ENCODE measurements at regions not wholly inside any gene's neighbourhood (a gene's known extent, or its start where the extent isn't known, plus 50 kb on each side); places are given as distances from the start of the nearest gene placed in this dataset.

DNA sequence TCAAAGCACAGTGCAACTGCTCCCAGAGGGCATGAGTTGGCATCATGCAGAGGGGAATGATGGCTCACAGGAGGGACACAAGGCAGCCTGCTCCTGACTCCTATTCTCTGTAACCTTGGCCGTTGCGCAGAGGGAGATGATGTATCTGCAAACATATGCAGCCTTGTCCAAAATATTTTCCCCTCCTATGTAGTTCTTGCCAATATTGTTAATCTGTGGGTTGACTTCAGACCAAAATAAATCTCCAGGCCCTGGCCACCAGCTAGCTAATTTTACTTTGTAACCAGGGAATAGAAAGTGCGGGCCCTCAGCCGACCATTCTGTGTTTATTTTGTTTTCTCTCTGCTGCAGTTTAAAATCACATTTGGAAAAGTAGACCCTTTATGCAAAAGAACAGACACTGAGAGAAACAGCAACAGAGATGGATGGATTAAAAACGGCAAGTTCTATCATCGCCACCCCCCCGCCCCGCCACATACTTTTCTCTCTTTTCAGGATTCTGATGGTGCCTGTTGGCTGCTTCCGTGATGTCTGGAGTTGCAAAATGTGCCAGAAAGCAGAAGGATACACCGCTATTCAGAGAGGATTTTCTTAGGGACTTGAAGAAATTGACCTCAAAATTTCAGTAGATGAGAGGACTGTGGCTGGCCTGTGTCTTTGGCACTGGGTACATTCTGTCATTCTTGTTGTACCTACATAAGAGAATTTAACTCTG is 185.3 kb upstream of the BCOR start:
- DNase-seq (ENCODE audit: extremely low read depth in 1 of 2, low read depth in 1 of 2): no peak

DNA sequence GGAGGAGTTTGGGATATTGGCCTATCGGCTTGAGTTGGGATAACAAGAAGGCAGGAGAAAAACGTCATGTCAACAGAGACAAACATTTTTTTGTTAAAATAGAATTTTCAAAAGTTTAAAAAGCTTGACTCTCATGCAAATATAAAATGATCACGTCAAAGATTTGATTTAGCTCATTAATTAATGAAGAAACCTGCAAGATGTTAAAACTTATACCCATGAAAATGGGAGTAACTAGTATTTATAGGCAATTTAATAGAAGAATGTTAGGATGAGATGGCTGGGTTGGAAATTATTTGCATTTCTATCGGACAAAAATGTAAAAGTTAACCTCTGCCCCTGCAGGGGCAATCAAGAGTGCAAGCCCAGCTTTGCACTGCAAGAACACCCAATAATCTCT is 184.6 kb upstream of the BCOR start:
- no peak for DNase-seq (ENCODE audit: extremely low read depth in 1 of 2, low read depth in 1 of 2)

- DNase-seq (ENCODE audit: extremely low read depth in 1 of 2, low read depth in 1 of 2): no peak
These were observed 183.7 kb upstream of the BCOR start for GRCh38 chrX:40281336-40282005.

GRCh38 chrX:40279762-40280161 is 182.0 kb upstream of the BCOR start:
- DNase-seq (ENCODE audit: extremely low read depth in 1 of 2, low read depth in 1 of 2): no peak

- DNase-seq (ENCODE audit: extremely low read depth in 1 of 2, low read depth in 1 of 2): no peak
These were observed 181.3 kb upstream of the BCOR start for GRCh38 chrX:40279091-40279430.

- DNase-seq (ENCODE audit: extremely low read depth in 1 of 2, low read depth in 1 of 2): peak; percentile 26 to 40
These were observed 180.8 kb upstream of the BCOR start for GRCh38 chrX:40278340-40279090.

DNA sequence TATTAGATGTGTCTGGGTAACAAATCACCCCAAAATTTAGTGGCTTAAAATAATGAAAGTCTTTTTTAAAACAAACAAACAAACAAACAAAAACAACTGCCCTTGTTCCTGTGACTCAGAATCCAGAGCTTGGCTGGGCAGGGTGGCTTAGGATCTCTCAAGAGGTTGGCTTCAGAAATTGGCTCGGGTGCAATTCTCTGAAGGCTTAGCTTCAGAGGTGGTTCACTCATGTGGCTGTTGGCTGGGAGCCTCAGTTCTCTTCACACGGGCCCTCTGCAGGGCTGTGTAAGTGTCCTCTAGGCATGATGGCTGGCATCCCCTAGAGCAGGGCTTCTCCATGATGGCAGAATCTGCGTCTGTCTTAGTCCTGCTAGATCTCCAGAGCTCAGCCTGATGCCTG is 179.9 kb upstream of the BCOR start:
- no peak for DNase-seq (ENCODE audit: extremely low read depth in 1 of 2, low read depth in 1 of 2)

GRCh38 chrX:40273356-40274050 is 175.7 kb upstream of the BCOR start:
- DNase-seq (ENCODE audit: extremely low read depth in 1 of 2, low read depth in 1 of 2): no peak

DNA sequence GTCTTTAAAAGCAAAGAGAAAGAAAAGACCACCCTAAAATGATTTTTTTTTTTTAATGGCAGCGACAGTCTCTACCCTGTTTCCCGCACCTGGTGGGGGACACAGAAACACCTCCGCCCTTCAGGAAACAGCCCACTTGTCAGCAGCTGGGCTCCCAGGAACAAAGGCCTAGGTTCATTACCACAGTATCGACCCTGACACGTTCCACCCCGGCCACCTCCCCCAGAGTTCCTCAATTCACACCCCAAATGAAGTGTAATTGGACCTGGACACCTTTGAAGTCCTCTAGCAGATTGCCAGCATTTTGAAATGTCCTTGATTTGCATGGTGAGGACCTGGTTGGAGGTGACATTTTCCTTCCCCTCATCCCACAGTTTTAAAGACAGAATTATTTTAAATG is 175.0 kb upstream of the BCOR start:
- no peak for DNase-seq (ENCODE audit: extremely low read depth in 1 of 2, low read depth in 1 of 2)

- DNase-seq (ENCODE audit: extremely low read depth in 1 of 2, low read depth in 1 of 2): no peak
These were observed 174.4 kb upstream of the BCOR start for GRCh38 chrX:40272141-40272540.

- no peak for DNase-seq (ENCODE audit: extremely low read depth in 1 of 2, low read depth in 1 of 2)
These were observed 170.4 kb upstream of the BCOR start for GRCh38 chrX:40268188-40268520.

GRCh38 chrX:40267334-40268187 is 169.8 kb upstream of the BCOR start:
- DNase-seq (ENCODE audit: extremely low read depth in 1 of 2, low read depth in 1 of 2): no peak

DNA sequence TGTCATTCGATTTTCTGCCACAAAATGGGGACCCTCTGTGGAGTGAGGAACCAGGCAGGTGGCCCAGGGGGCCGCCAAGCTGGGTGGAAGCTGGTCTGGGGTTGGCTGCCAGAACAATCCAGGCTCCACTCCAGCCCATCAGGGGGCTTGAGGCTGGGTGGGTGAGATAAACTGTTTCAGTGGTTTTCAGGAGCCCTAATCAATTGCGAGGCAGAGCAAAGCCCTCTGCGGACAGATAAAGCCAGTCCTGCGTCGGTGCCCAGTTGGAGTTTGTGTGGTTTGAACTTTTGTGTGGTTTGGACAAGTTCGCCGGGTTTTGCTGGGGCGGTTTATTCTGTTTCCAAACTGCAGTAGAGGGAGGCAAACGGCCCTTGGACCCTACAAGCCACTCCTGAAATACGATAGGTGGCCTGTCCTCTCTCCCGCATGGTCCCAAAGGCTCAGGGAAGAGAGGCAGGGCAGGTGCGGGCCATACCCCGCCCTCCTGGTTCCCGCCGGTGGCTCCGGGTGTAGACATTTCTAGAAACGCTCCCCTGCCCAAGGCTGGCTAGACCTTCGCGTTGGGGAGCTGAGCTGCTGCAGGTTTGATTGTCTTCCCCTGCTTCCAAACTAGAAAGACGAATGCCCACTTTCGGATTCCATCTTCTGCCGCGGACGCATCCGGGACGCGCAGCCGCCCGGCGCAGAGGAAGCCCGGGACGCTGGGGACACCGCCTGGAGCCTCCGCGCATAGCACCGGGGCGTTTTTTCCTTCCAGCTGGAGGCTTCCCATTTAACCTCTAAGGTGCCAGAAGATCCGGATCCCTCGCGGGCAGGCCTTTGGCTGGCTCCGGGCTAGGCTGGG is 169.0 kb upstream of the BCOR start:
- DNase-seq (ENCODE audit: extremely low read depth in 1 of 2, low read depth in 1 of 2): peak in 1 of 2 donors; percentile 24

GRCh38 chrX:40265936-40266335 is 168.2 kb upstream of the BCOR start:
- DNase-seq (ENCODE audit: extremely low read depth in 1 of 2, low read depth in 1 of 2): no peak

GRCh38 chrX:40263014-40263560 is 165.3 kb upstream of the BCOR start:
- no peak for DNase-seq (ENCODE audit: extremely low read depth in 1 of 2, low read depth in 1 of 2)

DNA sequence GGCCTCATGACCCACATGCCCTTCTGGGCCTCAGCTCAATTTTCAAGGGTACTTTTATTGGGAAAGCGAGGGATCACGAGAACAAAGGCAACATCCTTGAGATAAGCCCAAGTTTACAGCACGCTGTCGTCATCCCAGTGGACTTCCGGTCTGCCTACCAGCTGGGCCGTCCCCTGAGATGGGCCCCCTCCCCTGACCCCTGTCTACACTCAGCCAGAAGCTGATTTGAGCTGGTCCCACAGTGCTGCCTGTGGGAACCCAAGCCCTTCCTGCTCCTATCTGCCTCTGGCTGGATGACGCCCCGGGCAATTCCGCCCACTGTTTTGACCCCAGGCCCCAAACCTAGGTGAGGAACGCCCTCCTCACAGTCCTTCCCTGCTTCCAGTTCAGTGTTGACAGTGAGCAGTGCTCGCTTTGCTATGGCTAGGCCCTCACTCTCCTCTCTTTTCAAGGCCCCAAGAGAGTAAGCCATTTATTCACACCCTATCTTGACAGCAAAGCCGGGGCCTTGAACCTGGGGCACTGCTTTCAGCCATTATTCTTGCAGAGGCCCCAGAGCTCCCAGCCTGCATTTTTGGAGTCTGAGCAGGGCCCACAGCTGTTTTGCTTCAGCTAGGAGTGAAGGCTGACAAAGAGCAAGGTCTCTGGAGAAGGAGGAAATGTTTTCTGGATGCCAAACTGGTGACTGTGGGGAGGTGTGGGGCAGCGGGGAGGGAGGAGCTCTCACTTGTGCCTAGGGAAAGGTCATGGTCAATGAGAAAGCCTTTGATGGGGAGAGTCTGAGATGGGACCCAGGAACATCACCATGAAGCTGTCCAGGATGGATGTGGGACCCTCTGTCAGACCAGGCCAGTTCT is 164.6 kb upstream of the BCOR start:
- DNase-seq (ENCODE audit: extremely low read depth in 1 of 2, low read depth in 1 of 2): no peak

- DNase-seq (ENCODE audit: extremely low read depth in 1 of 2, low read depth in 1 of 2): no peak
These were observed 164.0 kb upstream of the BCOR start for GRCh38 chrX:40261833-40262156.

DNA sequence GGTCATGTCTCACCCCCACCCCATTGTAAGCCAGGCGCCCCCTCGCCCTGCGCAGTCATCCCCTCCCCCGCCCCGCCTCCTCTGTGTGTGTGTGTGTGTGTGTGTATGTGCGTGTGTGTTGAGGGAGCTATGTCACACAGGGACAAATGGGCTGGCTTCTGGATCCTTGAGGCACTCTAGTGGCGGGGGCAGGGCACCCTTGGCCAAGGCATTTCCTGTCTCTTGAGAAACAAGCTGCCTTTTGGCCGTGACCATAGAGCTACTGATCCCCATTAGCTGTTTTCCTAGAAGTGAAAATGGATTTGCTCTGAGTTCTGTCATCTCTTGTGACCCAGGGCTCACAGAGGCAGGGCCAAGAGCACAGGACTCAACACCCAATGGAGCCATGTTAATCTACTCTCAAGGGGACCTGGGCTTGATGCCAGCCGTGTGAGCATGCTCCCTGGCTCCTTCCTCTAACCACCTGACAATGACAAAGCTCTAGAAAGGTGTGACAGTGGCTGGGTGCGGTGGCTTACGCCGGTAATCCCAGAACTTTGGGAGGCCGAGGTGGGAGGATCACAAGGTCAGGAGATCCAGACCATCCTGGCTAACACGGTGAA is 162.5 kb upstream of the BCOR start:
- no peak for DNase-seq (ENCODE audit: extremely low read depth in 1 of 2, low read depth in 1 of 2)
